ENCODE measurements at regions not wholly inside any gene's neighbourhood (a gene's known extent, or its start where the extent isn't known, plus 50 kb on each side); places are given as distances from the start of the nearest gene placed in this dataset.

DNA sequence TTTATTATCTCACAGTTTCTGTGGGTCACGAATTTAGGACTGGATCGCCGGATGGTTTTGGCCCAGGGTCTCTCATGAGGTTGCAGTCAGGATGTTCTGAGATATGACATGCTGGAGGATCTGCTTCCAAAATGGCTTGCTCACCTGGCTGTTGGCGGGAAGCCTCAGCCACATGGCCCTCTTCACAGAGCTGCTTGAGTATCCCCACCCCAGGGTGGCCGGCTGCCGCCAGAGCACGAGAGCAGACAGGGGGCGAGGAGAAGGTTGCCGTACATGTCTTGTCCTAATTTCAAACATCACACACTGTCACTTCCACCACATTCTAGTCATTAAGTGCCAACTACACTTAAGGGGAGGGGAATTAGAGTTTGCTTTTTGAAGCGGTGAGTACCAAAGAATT is 365.8 kb downstream of the FGFR2 start:
- no peak for TF ChIP-seq EZH2 (IDR thresholded peaks at IDR 0.05; ENCODE audit: low read length)
- TF ChIP-seq, protein P1, sequence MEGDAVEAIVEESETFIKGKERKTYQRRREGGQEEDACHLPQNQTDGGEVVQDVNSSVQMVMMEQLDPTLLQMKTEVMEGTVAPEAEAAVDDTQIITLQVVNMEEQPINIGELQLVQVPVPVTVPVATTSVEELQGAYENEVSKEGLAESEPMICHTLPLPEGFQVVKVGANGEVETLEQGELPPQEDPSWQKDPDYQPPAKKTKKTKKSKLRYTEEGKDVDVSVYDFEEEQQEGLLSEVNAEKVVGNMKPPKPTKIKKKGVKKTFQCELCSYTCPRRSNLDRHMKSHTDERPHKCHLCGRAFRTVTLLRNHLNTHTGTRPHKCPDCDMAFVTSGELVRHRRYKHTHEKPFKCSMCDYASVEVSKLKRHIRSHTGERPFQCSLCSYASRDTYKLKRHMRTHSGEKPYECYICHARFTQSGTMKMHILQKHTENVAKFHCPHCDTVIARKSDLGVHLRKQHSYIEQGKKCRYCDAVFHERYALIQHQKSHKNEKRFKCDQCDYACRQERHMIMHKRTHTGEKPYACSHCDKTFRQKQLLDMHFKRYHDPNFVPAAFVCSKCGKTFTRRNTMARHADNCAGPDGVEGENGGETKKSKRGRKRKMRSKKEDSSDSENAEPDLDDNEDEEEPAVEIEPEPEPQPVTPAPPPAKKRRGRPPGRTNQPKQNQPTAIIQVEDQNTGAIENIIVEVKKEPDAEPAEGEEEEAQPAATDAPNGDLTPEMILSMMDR (optimal IDR thresholded peaks at IDR 0.05 in 1 of 3, IDR thresholded peaks at IDR 0.05 in 1 of 3, conservative IDR thresholded peaks at IDR 0.05 in 1 of 3; ENCODE audit: extremely low read depth in 1 of 3, insufficient read depth in 2 of 3, low read length in 3 of 3): no peak
- H3K9me1 ChIP-seq (ENCODE audit: control insufficient read depth, extremely low read depth, insufficient read depth, low read length): no peaks in the 10 kb centered on the region
- H4K20me1 ChIP-seq (ENCODE audit: control insufficient read depth, extremely low read depth, insufficient read depth, low read length): no peaks in the 10 kb centered on the region
- dilution Hi-C loops (cut with MboI; ENCODE audit: extremely low pct_ligation_motif_present, low sequenced_read_pairs): no loop called here
- no peak overlapping the region for H2AFZ ChIP-seq (ENCODE audit: control insufficient read depth, low read length)
- no peak overlapping the region for H3K27ac ChIP-seq (ENCODE audit: control insufficient read depth, insufficient read depth, low read length)
- no peak overlapping the region for H3K9ac ChIP-seq (ENCODE audit: control insufficient read depth, extremely low read depth, insufficient read depth, low read length)
- H3K4me2 ChIP-seq (ENCODE audit: control insufficient read depth, extremely low read depth, insufficient read depth, low read depth, low read length): no peak overlapping the region
- no peaks in the 10 kb centered on the region for H3K9me3 ChIP-seq (ENCODE audit: control insufficient read depth, low read depth, low read length)
- no peaks in the 10 kb centered on the region for H3K27me3 ChIP-seq (ENCODE audit: control insufficient read depth, extremely low read depth, insufficient read depth, low read length)
- H3K4me3 ChIP-seq (ENCODE audit: control insufficient read depth in 2 of 3, extremely low read depth in 1 of 3, insufficient read depth in 2 of 3, low read depth in 1 of 3, low read length in 3 of 3): no peak overlapping the region
- H3K36me3 ChIP-seq (ENCODE audit: control insufficient read depth in 2 of 2, extremely low read depth in 1 of 2, insufficient read depth in 2 of 2, low read length in 2 of 2): no peaks in the 10 kb centered on the region
- H3K4me1 ChIP-seq (ENCODE audit: control insufficient read depth, extremely low read depth, insufficient read depth, low read length): no peaks in the 10 kb centered on the region
- FAIRE-seq (no peak), DNase-seq (ENCODE audit: low read depth, low spot score) (no peak)
- H3K79me2 ChIP-seq (ENCODE audit: control insufficient read depth, insufficient read depth, low read length): no peaks in the 10 kb centered on the region

DNA sequence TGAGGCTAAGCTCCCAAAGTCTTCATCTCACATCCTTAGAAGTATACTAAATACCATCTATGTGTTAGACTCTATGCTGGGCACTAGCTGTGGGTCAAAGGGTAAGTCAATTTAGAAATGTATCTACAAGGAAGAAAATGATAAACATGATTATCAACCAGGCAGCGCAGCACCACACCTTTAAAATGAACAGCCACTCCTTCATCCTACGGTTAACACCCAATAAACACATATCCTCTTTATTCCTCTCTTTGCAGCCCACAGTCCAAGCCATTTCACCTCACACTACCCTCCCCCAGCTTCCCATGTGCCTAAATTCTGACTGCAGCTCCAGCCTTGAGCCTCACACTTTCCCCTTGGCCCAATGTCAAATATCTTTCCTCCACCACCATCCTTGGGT is 362.6 kb downstream of the FGFR2 start:
- no peaks in the 10 kb centered on the region for H3K9me3 ChIP-seq (ENCODE audit: control insufficient read depth, low read depth, low read length)
- H2AFZ ChIP-seq (ENCODE audit: control insufficient read depth, low read length): no peak overlapping the region
- H3K9me1 ChIP-seq (ENCODE audit: control insufficient read depth, extremely low read depth, insufficient read depth, low read length): no peaks in the 10 kb centered on the region
- peaks cover 10% of the 10 kb centered on the region for H3K4me1 ChIP-seq (ENCODE audit: control insufficient read depth, extremely low read depth, insufficient read depth, low read length)
- no peak overlapping the region for H3K4me2 ChIP-seq (ENCODE audit: control insufficient read depth, extremely low read depth, insufficient read depth, low read depth, low read length)
- TF ChIP-seq, protein P1 (optimal IDR thresholded peaks at IDR 0.05 in 1 of 3, IDR thresholded peaks at IDR 0.05 in 1 of 3, conservative IDR thresholded peaks at IDR 0.05 in 1 of 3; ENCODE audit: extremely low read depth in 1 of 3, insufficient read depth in 2 of 3, low read length in 3 of 3): no peak
- TF ChIP-seq EZH2 (IDR thresholded peaks at IDR 0.05; ENCODE audit: low read length): no peak
- H3K79me2 ChIP-seq (ENCODE audit: control insufficient read depth, insufficient read depth, low read length): no peaks in the 10 kb centered on the region
- H3K4me3 ChIP-seq (ENCODE audit: control insufficient read depth in 2 of 3, extremely low read depth in 1 of 3, insufficient read depth in 2 of 3, low read depth in 1 of 3, low read length in 3 of 3): no peak overlapping the region
- dilution Hi-C loops (cut with MboI; ENCODE audit: extremely low pct_ligation_motif_present, low sequenced_read_pairs): no loop called here
- H3K27ac ChIP-seq (ENCODE audit: control insufficient read depth, insufficient read depth, low read length): no peak overlapping the region
- no peak overlapping the region for H3K9ac ChIP-seq (ENCODE audit: control insufficient read depth, extremely low read depth, insufficient read depth, low read length)
- FAIRE-seq (no peak), DNase-seq (ENCODE audit: low read depth, low spot score) (no peak)
- H3K27me3 ChIP-seq (ENCODE audit: control insufficient read depth, extremely low read depth, insufficient read depth, low read length): no peaks in the 10 kb centered on the region
- H4K20me1 ChIP-seq (ENCODE audit: control insufficient read depth, extremely low read depth, insufficient read depth, low read length): no peaks in the 10 kb centered on the region
- no peaks in the 10 kb centered on the region for H3K36me3 ChIP-seq (ENCODE audit: control insufficient read depth in 2 of 2, extremely low read depth in 1 of 2, insufficient read depth in 2 of 2, low read length in 2 of 2)
